ENCODE measurements at regions not wholly inside any gene's neighbourhood (a gene's known extent, or its start where the extent isn't known, plus 50 kb on each side); places are given as distances from the start of the nearest gene placed in this dataset.

GRCh38 chrY:12525206-12525605 is 175.8 kb upstream of the USP9Y start:
- TF ChIP-seq CTCF (conservative IDR thresholded peaks at IDR 0.05; ENCODE audit: low read length): no peak
- no peak for TF ChIP-seq EZH2phosphoT487 (IDR thresholded peaks at IDR 0.05; ENCODE audit: borderline replicate concordance, low read depth, low read length)
